Mesothelial cell of epicardium (in vitro differentiated cells): ENCODE measurements at regions not wholly inside any gene's neighbourhood (a gene's known extent, or its start where the extent isn't known, plus 50 kb on each side); places are given as distances from the start of the nearest gene placed in this dataset.

Experiments used
- DNase-seq, 2 experiments: peaks; one replicate each; pipeline ENCODE4 v3.0.0; 2021; ENCODE audit warnings: low spot score in 2 of 2; ENCODE audit not compliant: unreplicated experiment in 2 of 2
- H3K27ac Mint-ChIP-seq: 2 replicates; pipeline ENCODE4 v1.8.0; 2021; ENCODE audit warnings: mixed read lengths
- H3K27me3 Mint-ChIP-seq: 2 replicates; pipeline ENCODE4 v1.8.0; 2021; ENCODE audit warnings: low read depth, mixed read lengths
- H3K36me3 Mint-ChIP-seq: 2 replicates; pipeline ENCODE4 v1.8.0; 2021; ENCODE audit warnings: mixed read lengths
- H3K4me1 Mint-ChIP-seq: 2 replicates; pipeline ENCODE4 v1.8.0; 2021; ENCODE audit warnings: mixed read lengths
- H3K4me3 Mint-ChIP-seq: 2 replicates; pipeline ENCODE4 v1.8.0; 2021; ENCODE audit warnings: mild to moderate bottlenecking, moderate library complexity, mixed read lengths
- H3K9me3 Mint-ChIP-seq: 2 replicates; pipeline ENCODE4 v1.8.0; 2021; ENCODE audit warnings: mixed read lengths
- TF ChIP-seq, protein P1 (sequence below): fragments of 200-600 bp; sonication (generic); IDR thresholded peaks from one replicate; pipeline ENCODE4 v1.5.0; 2021; ENCODE audit warnings: antibody characterized with exemption; ENCODE audit not compliant: unreplicated experiment

DNA sequence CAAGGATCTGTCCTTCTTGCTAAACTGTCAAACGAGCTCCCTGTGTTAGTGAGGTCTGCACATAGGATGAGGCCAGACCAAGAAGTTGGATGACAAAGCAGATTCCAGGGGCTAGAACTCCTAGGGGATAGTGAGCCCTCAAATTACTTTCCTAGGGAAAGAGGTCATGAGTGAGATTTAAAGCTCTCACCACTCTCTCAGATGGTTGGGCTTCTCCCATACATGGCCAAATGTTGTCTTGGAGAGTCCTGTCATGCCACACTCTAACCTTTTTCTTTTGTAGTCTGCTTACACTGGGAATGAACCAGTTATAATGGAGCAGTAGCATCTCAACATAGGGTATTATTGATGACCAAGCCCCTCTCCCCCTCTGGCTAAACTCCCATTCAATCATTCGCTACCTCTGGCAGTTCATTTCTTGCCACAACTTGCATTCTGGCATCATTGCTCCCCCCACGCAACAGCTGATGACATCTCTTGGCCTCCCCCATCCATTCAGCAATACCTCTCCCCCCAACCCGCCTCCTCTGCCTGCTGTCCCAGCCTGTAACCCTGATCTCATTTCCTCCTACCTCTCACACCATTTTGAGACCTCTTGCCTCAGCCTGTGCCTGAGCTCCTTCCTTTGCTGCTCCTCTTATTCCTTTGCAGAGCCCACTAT is 64.7 kb upstream of the CISTR start:
- no peaks in the 10 kb centered on the region for H3K9me3 Mint-ChIP-seq
- DNase-seq = no peak
- peaks cover 54% of the 10 kb centered on the region for H3K27me3 Mint-ChIP-seq
- no peak overlapping the region for H3K4me3 Mint-ChIP-seq
- no peak overlapping the region for H3K27ac Mint-ChIP-seq
- peaks cover 9% of the 10 kb centered on the region for H3K4me1 Mint-ChIP-seq
- TF ChIP-seq, protein P1, sequence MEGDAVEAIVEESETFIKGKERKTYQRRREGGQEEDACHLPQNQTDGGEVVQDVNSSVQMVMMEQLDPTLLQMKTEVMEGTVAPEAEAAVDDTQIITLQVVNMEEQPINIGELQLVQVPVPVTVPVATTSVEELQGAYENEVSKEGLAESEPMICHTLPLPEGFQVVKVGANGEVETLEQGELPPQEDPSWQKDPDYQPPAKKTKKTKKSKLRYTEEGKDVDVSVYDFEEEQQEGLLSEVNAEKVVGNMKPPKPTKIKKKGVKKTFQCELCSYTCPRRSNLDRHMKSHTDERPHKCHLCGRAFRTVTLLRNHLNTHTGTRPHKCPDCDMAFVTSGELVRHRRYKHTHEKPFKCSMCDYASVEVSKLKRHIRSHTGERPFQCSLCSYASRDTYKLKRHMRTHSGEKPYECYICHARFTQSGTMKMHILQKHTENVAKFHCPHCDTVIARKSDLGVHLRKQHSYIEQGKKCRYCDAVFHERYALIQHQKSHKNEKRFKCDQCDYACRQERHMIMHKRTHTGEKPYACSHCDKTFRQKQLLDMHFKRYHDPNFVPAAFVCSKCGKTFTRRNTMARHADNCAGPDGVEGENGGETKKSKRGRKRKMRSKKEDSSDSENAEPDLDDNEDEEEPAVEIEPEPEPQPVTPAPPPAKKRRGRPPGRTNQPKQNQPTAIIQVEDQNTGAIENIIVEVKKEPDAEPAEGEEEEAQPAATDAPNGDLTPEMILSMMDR = no peak
- no peaks in the 10 kb centered on the region for H3K36me3 Mint-ChIP-seq

DNA sequence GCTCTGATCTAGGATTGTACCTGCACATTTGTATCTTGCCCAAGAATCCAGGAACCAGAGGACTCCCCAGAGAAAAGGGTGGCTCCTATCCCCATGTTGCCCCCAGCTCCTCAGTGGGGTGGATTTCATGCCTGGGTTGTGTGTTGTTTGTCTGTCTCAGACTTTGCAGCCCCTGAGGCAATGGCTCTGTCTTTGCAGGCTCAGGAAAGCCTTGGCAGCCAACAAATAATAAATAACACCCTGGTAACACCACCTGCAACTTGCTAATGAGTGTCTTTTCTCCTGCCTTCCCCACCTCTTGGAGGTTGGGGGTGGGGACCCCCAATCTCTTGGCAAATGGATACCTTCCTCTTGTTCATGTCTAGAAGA is 65.2 kb upstream of the CISTR start:
- Mint-ChIP-seq H3K36me3 (no peaks in the 10 kb centered on the region), H3K27ac (no peak overlapping the region), H3K4me3 (no peak overlapping the region), H3K27me3 (peaks cover 59% of the 10 kb centered on the region), H3K9me3 (no peaks in the 10 kb centered on the region), H3K4me1 (peaks cover 9% of the 10 kb centered on the region)
- DNase-seq = no peak
- TF ChIP-seq, protein P1 = no peak

DNA sequence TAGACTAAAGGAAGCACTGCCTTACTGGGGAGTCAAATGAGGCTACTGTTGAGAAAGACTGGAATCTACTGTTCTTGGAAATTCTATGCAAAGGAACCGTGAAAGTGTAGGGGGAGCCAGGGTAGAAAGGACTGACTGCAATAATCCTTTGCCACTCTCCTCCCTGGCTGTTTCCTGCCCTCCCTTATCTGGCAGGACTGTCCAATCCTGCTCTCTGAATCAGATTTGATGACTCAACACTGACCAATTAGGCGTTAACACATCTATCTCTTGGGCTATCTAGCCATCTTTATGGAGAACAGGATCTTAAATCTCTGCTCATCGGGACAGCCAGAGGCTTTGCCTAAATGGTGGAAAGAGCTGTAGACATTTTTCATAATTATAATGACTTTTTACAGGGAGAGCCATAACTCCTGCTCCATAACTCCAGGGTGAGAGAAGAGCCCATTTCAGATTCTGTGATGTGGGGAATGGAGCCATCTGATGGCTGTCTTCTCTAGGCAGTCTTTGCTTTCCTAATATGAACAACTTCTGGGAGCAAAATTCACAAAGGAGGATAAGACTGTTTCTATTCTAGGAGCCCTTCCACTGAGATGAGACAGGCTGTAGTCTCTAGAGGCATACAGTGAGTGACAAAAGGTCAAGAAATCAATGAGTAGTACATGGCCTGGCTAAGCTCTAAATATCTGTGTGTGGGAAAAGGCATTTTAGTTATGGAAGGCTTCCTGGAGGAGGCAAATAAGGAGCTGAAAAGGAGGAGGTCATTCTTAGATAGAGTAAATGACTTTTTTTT is 68.9 kb upstream of the CISTR start:
- Mint-ChIP-seq H3K27me3 (peaks cover 86% of the 10 kb centered on the region), H3K4me3 (no peak overlapping the region), H3K36me3 (no peaks in the 10 kb centered on the region), H3K27ac (no peak overlapping the region), H3K4me1 (peaks cover 9% of the 10 kb centered on the region), H3K9me3 (no peaks in the 10 kb centered on the region)
- TF ChIP-seq, protein P1 = no peak
- DNase-seq = no peak

DNA sequence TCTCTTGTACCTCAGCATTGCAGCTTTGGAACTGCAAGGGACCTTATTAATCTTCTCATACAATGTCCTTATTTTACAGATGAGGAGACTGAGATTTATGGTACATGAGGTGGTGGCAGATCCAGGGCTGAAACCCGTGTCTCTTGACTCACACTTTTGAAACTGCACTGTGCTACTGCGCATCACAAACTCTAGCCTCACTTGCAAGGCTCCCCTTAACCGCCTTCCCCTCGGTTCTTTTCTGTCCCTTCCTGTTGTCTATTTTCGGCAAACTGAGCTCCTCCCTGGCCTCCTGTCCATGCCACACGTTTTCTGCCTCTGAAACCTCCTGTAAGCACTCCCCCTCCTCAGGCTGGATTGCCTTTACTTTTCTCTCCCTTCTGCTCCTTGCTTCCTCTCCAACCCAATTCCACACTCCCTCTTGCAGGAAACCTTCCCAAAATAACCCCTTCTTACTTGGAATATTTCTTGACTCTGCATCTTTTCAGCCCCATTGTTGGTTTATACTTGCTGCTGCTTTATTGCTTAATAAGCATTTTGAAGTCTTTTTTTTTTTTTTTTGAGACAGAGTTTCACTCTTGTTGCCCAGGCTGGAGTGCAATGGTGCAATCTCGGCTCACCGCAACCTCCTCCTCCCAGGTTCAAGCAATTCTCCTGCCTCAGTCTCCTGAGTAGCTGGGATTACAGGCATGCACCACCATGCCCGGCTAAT is 72.4 kb upstream of the CISTR start:
- Mint-ChIP-seq H3K4me3 (no peak overlapping the region), H3K36me3 (no peaks in the 10 kb centered on the region), H3K4me1 (peaks cover 10% of the 10 kb centered on the region), H3K27ac (no peak overlapping the region), H3K27me3 (peaks cover 67% of the 10 kb centered on the region), H3K9me3 (no peaks in the 10 kb centered on the region)
- TF ChIP-seq, protein P1 = no peak
- DNase-seq = no peak

DNA sequence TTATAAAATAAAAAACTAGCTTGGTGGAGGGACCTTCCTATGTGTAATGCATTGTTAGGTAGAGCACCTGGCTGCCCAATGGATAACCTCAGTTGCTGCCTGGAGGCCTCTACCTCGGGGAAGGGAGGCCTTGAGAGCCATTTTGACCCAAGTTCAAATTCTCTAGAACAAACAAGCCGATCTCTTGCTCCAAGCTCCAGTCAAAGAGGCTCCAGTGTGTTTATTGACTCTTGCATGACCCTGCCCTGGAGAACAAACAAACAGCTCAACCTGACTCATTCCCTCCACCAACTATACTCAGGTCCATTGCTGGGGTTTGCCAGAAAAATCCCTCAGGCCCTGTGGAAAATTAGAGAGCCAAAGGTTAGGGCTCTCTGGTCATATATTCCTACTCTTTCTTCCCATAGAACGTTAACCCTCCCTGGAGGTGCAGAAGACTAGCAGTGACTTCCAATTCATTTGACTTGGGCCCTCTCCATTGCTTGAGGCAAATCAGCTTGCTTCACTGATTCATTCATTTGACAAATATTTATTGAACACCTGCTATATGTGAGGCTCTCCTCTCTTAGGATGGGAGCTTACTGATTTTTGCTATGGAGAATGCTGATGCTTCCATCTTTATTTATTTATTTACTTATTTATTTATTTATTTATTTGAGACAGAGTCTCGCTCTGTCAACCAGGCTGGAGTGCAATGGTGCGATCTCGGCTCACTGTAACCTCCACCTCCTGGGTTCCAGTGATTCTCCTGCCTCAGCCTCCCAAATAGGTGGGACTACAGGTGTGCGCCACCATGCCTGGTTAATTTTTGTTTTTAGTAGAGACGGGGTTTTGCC is 73.7 kb upstream of the CISTR start:
- Mint-ChIP-seq H3K27me3 (peaks cover 59% of the 10 kb centered on the region), H3K4me3 (no peak overlapping the region), H3K4me1 (peaks cover 6% of the 10 kb centered on the region), H3K9me3 (no peaks in the 10 kb centered on the region), H3K36me3 (no peaks in the 10 kb centered on the region), H3K27ac (no peak overlapping the region)
- TF ChIP-seq, protein P1 = no peak
- DNase-seq = no peak
